NT2/D1 (cell line): ENCODE measurements at regions not wholly inside any gene's neighbourhood (a gene's known extent, or its start where the extent isn't known, plus 50 kb on each side); places are given as distances from the start of the nearest gene placed in this dataset.

ENCODE experiments used
- DNase-seq: peaks from one replicate; pipeline ENCODE4 v3.0.0-alpha.2; 2011; ENCODE audit warnings: low read depth, low spot score
- H3K27me3 ChIP-seq: 2 replicates; pipeline ENCODE4 v1.6.0; 2011; ENCODE audit warnings: mild to moderate bottlenecking; ENCODE audit not compliant: insufficient read length, insufficient read depth
- H3K36me3 ChIP-seq: 2 replicates; pipeline ENCODE4 v1.6.1; 2011; ENCODE audit warnings: mild to moderate bottlenecking, low read length, mixed read lengths; ENCODE audit not compliant: insufficient read depth, insufficient read length
- H3K4me1 ChIP-seq: 2 replicates; pipeline ENCODE4 v1.5.1; 2011; ENCODE audit not compliant: insufficient read depth, insufficient read length
- H3K4me3 ChIP-seq: 2 replicates; pipeline ENCODE4 v1.5.1; 2011; ENCODE audit warnings: low read depth; ENCODE audit not compliant: insufficient read length
- H3K9ac ChIP-seq: 2 replicates; pipeline ENCODE4 v1.6.0; 2011; ENCODE audit warnings: low read depth; ENCODE audit not compliant: insufficient read length
- H3K9me3 ChIP-seq: 2 replicates; pipeline ENCODE4 v1.5.1; 2011; ENCODE audit warnings: mild to moderate bottlenecking, low read length; ENCODE audit not compliant: insufficient read depth
- SUZ12 ChIP-seq: IDR thresholded peaks from 2 replicates; pipeline ENCODE4 v1.6.1; 2011; ENCODE audit not compliant: insufficient read length, insufficient read depth; ENCODE audit errors: extremely low read depth
- YY1 ChIP-seq: IDR thresholded peaks from 2 replicates; pipeline ENCODE4 v1.6.1; 2011; ENCODE audit not compliant: insufficient read length, insufficient read depth
- ZNF274 ChIP-seq: IDR thresholded peaks from 2 replicates; pipeline ENCODE4 v1.6.1; 2011; ENCODE audit warnings: mild to moderate bottlenecking, low read depth, low read length

GRCh38 chr3:40923143-40923542 lies 276.2 kb upstream of the CTNNB1 start:
- DNase-seq, result no peak
- H3K27me3 ChIP-seq, result no peaks in the 10 kb centered on the region
- peaks cover 2% of the 10 kb centered on the region for H3K4me1 ChIP-seq

GRCh38 chr3:40923651-40924050 lies 275.7 kb upstream of the CTNNB1 start:
- peaks cover 12% of the 10 kb centered on the region; the same call in 1 of the 2 replicates for H3K9me3 ChIP-seq
- H3K36me3 ChIP-seq, result no peaks in the 10 kb centered on the region
- no peak for DNase-seq
- H3K27me3 ChIP-seq, result no peaks in the 10 kb centered on the region
- H3K9ac ChIP-seq, result no peak overlapping the region
- no peak for TF ChIP-seq SUZ12
- TF ChIP-seq ZNF274, result no peak
- no peak for TF ChIP-seq YY1
- no peak overlapping the region for H3K4me3 ChIP-seq
- H3K4me1 ChIP-seq, result peaks cover 2% of the 10 kb centered on the region

More at GRCh38 chr3:40923143-40923542, 276.2 kb upstream of the CTNNB1 start:
- H3K9me3 ChIP-seq, result peaks cover 12% of the 10 kb centered on the region; the same call in 1 of the 2 replicates
- H3K36me3 ChIP-seq, result no peaks in the 10 kb centered on the region
- no peak overlapping the region for H3K9ac ChIP-seq
- H3K4me3 ChIP-seq, result no peak overlapping the region
- no peak for TF ChIP-seq ZNF274
- TF ChIP-seq SUZ12, result no peak

GRCh38 chr3:40924559-40925141 lies 274.7 kb upstream of the CTNNB1 start:
- no peak for TF ChIP-seq SUZ12
- no peak for TF ChIP-seq ZNF274
- TF ChIP-seq YY1, result no peak
- H3K9ac ChIP-seq, result no peak overlapping the region
- no peaks in the 10 kb centered on the region for H3K36me3 ChIP-seq
- H3K9me3 ChIP-seq, result peaks cover 12% of the 10 kb centered on the region; the same call in 1 of the 2 replicates
- peaks cover 2% of the 10 kb centered on the region for H3K4me1 ChIP-seq
- H3K4me3 ChIP-seq, result no peak overlapping the region
- no peak for DNase-seq
- no peaks in the 10 kb centered on the region for H3K27me3 ChIP-seq

DNA sequence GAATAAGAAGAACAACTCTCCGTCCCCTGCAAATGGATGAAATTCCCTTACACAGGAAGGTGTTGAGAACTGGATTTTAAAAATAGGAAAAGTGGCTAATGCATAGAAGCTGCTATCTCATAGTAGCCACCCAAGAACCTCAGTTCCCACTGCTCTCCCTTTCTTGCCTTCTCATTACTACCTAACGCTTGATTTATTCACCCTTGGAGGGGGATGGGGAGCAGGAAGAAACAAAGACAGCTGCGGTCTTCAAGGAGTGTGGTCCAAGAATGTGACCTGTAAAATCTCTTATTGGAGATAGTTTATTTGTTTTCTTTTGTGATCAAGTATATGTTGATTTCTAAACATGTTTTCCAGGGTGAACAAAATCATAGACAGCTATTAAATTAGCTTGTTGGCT lies 274.1 kb upstream of the CTNNB1 start:
- Histone ChIP-seq H3K36me3 (no peaks in the 10 kb centered on the region), H3K9me3 (peaks cover 12% of the 10 kb centered on the region; the same call in 1 of the 2 replicates), H3K4me3 (no peak overlapping the region), H3K27me3 (no peaks in the 10 kb centered on the region), H3K9ac (no peak overlapping the region), H3K4me1 (peaks cover 2% of the 10 kb centered on the region)
- no peak for TF ChIP-seq YY1
- TF ChIP-seq ZNF274, result no peak
- TF ChIP-seq SUZ12, result no peak
- DNase-seq, result peak; percentile 13

- Histone ChIP-seq H3K9ac (no peak overlapping the region), H3K9me3 (no peaks in the 10 kb centered on the region), H3K27me3 (no peaks in the 10 kb centered on the region), H3K4me3 (no peak overlapping the region), H3K4me1 (no peaks in the 10 kb centered on the region), H3K36me3 (no peaks in the 10 kb centered on the region)
- no peak for DNase-seq
- TF ChIP-seq YY1, result no peak
- no peak for TF ChIP-seq SUZ12
- no peak for TF ChIP-seq ZNF274
Observed at GRCh38 chr3:40930131-40930538, 269.2 kb upstream of the CTNNB1 start.

- Histone ChIP-seq H3K27me3 (no peaks in the 10 kb centered on the region), H3K9ac (no peak overlapping the region), H3K9me3 (no peaks in the 10 kb centered on the region), H3K36me3 (no peaks in the 10 kb centered on the region), H3K4me3 (no peak overlapping the region), H3K4me1 (no peaks in the 10 kb centered on the region)
- TF ChIP-seq SUZ12 (no peak), YY1 (no peak), ZNF274 (no peak)
- DNase-seq, result no peak
Observed at GRCh38 chr3:40930756-40931155, 268.5 kb upstream of the CTNNB1 start.

DNA sequence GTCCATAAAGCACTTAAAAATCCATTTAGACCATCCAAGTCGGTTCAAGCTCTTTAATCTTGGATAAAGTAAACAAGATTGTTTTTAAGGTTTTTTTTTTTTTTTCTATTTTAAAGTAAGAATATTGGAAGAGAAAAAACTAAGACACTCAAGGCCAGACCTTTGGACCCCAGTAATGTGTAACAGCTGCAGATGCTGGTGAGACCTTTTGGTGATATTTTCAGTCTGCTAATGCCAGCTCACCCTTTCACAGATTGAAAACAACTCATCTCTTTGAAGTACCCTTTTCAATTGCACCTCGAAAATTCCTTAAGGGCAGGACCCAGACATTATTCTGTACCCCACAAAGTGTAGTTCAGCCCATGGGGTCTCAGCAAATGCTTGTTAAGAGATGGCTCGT lies 260.7 kb upstream of the CTNNB1 start:
- no peaks in the 10 kb centered on the region for H3K4me1 ChIP-seq
- H3K9me3 ChIP-seq, result no peaks in the 10 kb centered on the region
- H3K27me3 ChIP-seq, result no peaks in the 10 kb centered on the region
- no peak overlapping the region for H3K4me3 ChIP-seq
- no peak overlapping the region for H3K9ac ChIP-seq
- no peak for DNase-seq
- no peaks in the 10 kb centered on the region for H3K36me3 ChIP-seq
- TF ChIP-seq YY1 (no peak), ZNF274 (no peak), SUZ12 (no peak)
